ENCODE measurements at regions not wholly inside any gene's neighbourhood (a gene's known extent, or its start where the extent isn't known, plus 50 kb on each side); places are given as distances from the start of the nearest gene placed in this dataset.
"Not testable (repeated sequence)": the region's sequence is repeated elsewhere in the genome, so short reads cannot be mapped to it uniquely, and the experiment has no call there.

- DNase-seq = no peak
These were observed 106.9 kb upstream of the TIAM1 start for GRCh38 chr21:31450980-31451379.

- DNase-seq = no peak
These were observed 106.0 kb upstream of the TIAM1 start for GRCh38 chr21:31449921-31450535.

GRCh38 chr21:31448496-31448895, 104.4 kb upstream of the TIAM1 start:
- no peak for DNase-seq

GRCh38 chr21:31447505-31447904, 103.4 kb upstream of the TIAM1 start:
- no peak for DNase-seq

GRCh38 chr21:31446226-31446855, 102.3 kb upstream of the TIAM1 start:
- no peak for DNase-seq

GRCh38 chr21:31445137-31445536, 101.1 kb upstream of the TIAM1 start:
- no peak for DNase-seq

- DNase-seq = no peak
These were observed 99.9 kb upstream of the TIAM1 start for GRCh38 chr21:31443736-31444521.

GRCh38 chr21:31442339-31442738, 98.3 kb upstream of the TIAM1 start:
- no peak for DNase-seq

- DNase-seq = no peak
These were observed 85.4 kb upstream of the TIAM1 start for GRCh38 chr21:31429506-31429905.

- DNase-seq = no peak
These were observed 82.3 kb upstream of the TIAM1 start for GRCh38 chr21:31426235-31426797.

- no peak for DNase-seq
These were observed 81.1 kb upstream of the TIAM1 start for GRCh38 chr21:31425138-31425537.

- DNase-seq = no peak
These were observed 80.0 kb upstream of the TIAM1 start for GRCh38 chr21:31424058-31424457.

- DNase-seq = no peak
These were observed 76.9 kb upstream of the TIAM1 start for GRCh38 chr21:31420988-31421387.

GRCh38 chr21:31420354-31420753, 76.3 kb upstream of the TIAM1 start:
- no peak for DNase-seq

- no peak for DNase-seq
These were observed 74.4 kb upstream of the TIAM1 start for GRCh38 chr21:31418377-31419001.

- DNase-seq = not testable (repeated sequence)
These were observed 73.2 kb upstream of the TIAM1 start for GRCh38 chr21:31417214-31417613.

GRCh38 chr21:31416465-31416864, 72.4 kb upstream of the TIAM1 start:
- no peak for DNase-seq

- DNase-seq = no peak
These were observed 70.4 kb upstream of the TIAM1 start for GRCh38 chr21:31414263-31415000.

- DNase-seq = no peak
These were observed 69.6 kb upstream of the TIAM1 start for GRCh38 chr21:31413698-31414097.

GRCh38 chr21:31410499-31411131, 66.6 kb upstream of the TIAM1 start:
- DNase-seq = peak; percentile 57

- DNase-seq = no peak
These were observed 65.9 kb upstream of the TIAM1 start for GRCh38 chr21:31409831-31410487.

Data from left kidney (tissue), 1 donor.